GM12878 (cell line): ENCODE measurements at regions not wholly inside any gene's neighbourhood (a gene's known extent, or its start where the extent isn't known, plus 50 kb on each side); places are given as distances from the start of the nearest gene placed in this dataset.
A peak's percentile ranks its signal among the peaks of the same experiment; 100 is the strongest.

Source experiments
- ATF7 ChIP-seq: fragments of 450-650 bp; IDR thresholded peaks from 2 replicates; pipeline ENCODE4 v1.6.1; 2016; ENCODE audit warnings: low read depth, mild to moderate bottlenecking
- EED ChIP-seq: sonication (generic); IDR thresholded peaks from 2 replicates; pipeline ENCODE4 v1.6.1; 2016; ENCODE audit warnings: antibody characterized with exemption, low read depth
- FOXM1 ChIP-seq: IDR thresholded peaks from 2 replicates; pipeline ENCODE4 v1.6.1; 2012; ENCODE audit warnings: low read depth, mild to moderate bottlenecking, inconsistent platforms, low read length, moderate library complexity
- GATAD2B ChIP-seq: fragments of 450-650 bp; conservative IDR thresholded peaks from 2 replicates; pipeline ENCODE4 v1.6.1; 2017; ENCODE audit warnings: low read depth, mild to moderate bottlenecking, moderate library complexity
- JUNB ChIP-seq: IDR thresholded peaks from 2 replicates; pipeline ENCODE4 v1.6.1; 2016; ENCODE audit warnings: antibody characterized with exemption, mild to moderate bottlenecking
- KDM1A ChIP-seq: fragments of 200-600 bp; sonication (generic); IDR thresholded peaks from 2 replicates; pipeline ENCODE4 v1.6.1; 2016; ENCODE audit warnings: borderline replicate concordance
- MYB ChIP-seq: fragments of 150-350 bp; IDR thresholded peaks from 2 replicates; pipeline ENCODE4 v1.6.1; 2014; ENCODE audit warnings: mild to moderate bottlenecking, low read depth, low read length, borderline replicate concordance
- MYC ChIP-seq: IDR thresholded peaks from 2 replicates; pipeline ENCODE4 v1.6.1; 2011; ENCODE audit warnings: mild to moderate bottlenecking, low read length, moderate library complexity, inconsistent platforms; ENCODE audit not compliant: insufficient read depth, insufficient replicate concordance, insufficient read length, severe bottlenecking
- NR2C2 ChIP-seq: IDR thresholded peaks from 2 replicates; pipeline ENCODE4 v1.6.1; 2011; ENCODE audit warnings: borderline replicate concordance, low read depth; ENCODE audit not compliant: control insufficient read depth, insufficient read length
- POLR2AphosphoS2 ChIP-seq: IDR thresholded peaks from 2 replicates; pipeline ENCODE4 v1.6.1; 2011; ENCODE audit warnings: low read depth, mild to moderate bottlenecking, low read length, improper control_type of control experiment, moderate library complexity
- RFX5 ChIP-seq: IDR thresholded peaks from 2 replicates; pipeline ENCODE4 v1.6.1; 2011; ENCODE audit warnings: low read depth, low read length, improper control_type of control experiment
- SKIL ChIP-seq: fragments of 450-650 bp; IDR thresholded peaks from 2 replicates; pipeline ENCODE4 v1.6.1; 2017; ENCODE audit warnings: mild to moderate bottlenecking, low read depth, inconsistent platforms; ENCODE audit not compliant: poor library complexity, severe bottlenecking
- TAF1 ChIP-seq: IDR thresholded peaks from 2 replicates; pipeline ENCODE4 v1.6.1; 2011; ENCODE audit warnings: mild to moderate bottlenecking, low read depth, low read length, borderline replicate concordance
- TCF7 ChIP-seq: IDR thresholded peaks from 2 replicates; pipeline ENCODE4 v1.6.1; 2014; ENCODE audit warnings: antibody characterized with exemption, borderline replicate concordance
- ZBED1 ChIP-seq: IDR thresholded peaks from 2 replicates; pipeline ENCODE4 v1.6.1; 2016; ENCODE audit warnings: borderline replicate concordance
- ZNF274 ChIP-seq: IDR thresholded peaks from one replicate; pipeline ENCODE4 v1.8.0; 2011; ENCODE audit not compliant: insufficient read length, insufficient read depth
- ZSCAN29 ChIP-seq: fragments of 450-650 bp; IDR thresholded peaks from 2 replicates; pipeline ENCODE4 v1.6.1; 2017; ENCODE audit warnings: mild to moderate bottlenecking, moderate library complexity
- TF ChIP-seq, protein P1 (sequence below): fragments of 450-650 bp; IDR thresholded peaks from 2 replicates; pipeline ENCODE4 v1.6.1; 2016; ENCODE audit warnings: mild to moderate bottlenecking
- TF ChIP-seq, protein P2 (sequence below): fragments of 450-650 bp; formaldehyde crosslinking; IDR thresholded peaks from 2 replicates; pipeline ENCODE4 v1.4.0; 2022; ENCODE audit warnings: mild to moderate bottlenecking, moderate library complexity
- TF ChIP-seq, protein P3 (sequence below): IDR thresholded peaks from 2 replicates; pipeline ENCODE4 v1.6.1; 2012; ENCODE audit warnings: low read depth, low read length, improper control_type of control experiment

- TF ChIP-seq, protein P1, sequence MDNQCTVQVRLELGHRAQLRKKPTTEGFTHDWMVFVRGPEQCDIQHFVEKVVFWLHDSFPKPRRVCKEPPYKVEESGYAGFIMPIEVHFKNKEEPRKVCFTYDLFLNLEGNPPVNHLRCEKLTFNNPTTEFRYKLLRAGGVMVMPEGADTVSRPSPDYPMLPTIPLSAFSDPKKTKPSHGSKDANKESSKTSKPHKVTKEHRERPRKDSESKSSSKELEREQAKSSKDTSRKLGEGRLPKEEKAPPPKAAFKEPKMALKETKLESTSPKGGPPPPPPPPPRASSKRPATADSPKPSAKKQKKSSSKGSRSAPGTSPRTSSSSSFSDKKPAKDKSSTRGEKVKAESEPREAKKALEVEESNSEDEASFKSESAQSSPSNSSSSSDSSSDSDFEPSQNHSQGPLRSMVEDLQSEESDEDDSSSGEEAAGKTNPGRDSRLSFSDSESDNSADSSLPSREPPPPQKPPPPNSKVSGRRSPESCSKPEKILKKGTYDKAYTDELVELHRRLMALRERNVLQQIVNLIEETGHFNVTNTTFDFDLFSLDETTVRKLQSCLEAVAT = peak; percentile 75
- TF ChIP-seq SKIL = peak; percentile 70
- TF ChIP-seq RFX5 = no peak
- no peak for TF ChIP-seq POLR2AphosphoS2
- TF ChIP-seq, protein P2, sequence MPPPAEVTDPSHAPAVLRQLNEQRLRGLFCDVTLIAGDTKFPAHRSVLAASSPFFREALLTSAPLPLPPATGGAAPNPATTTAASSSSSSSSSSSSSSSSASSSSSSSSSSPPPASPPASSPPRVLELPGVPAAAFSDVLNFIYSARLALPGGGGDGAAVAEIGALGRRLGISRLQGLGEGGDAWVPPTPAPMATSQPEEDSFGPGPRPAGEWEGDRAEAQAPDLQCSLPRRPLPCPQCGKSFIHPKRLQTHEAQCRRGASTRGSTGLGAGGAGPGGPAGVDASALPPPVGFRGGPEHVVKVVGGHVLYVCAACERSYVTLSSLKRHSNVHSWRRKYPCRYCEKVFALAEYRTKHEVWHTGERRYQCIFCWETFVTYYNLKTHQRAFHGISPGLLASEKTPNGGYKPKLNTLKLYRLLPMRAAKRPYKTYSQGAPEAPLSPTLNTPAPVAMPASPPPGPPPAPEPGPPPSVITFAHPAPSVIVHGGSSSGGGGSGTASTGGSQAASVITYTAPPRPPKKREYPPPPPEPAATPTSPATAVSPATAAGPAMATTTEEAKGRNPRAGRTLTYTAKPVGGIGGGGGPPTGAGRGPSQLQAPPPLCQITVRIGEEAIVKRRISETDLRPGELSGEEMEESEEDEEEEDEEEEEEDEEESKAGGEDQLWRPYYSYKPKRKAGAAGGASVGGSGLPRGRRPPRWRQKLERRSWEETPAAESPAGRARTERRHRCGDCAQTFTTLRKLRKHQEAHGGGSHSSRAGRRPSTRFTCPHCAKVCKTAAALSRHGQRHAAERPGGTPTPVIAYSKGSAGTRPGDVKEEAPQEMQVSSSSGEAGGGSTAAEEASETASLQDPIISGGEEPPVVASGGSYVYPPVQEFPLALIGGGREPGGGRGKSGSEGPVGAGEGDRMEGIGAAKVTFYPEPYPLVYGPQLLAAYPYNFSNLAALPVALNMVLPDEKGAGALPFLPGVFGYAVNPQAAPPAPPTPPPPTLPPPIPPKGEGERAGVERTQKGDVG (CRISPR knock-in tag) = no peak
- TF ChIP-seq, protein P3, sequence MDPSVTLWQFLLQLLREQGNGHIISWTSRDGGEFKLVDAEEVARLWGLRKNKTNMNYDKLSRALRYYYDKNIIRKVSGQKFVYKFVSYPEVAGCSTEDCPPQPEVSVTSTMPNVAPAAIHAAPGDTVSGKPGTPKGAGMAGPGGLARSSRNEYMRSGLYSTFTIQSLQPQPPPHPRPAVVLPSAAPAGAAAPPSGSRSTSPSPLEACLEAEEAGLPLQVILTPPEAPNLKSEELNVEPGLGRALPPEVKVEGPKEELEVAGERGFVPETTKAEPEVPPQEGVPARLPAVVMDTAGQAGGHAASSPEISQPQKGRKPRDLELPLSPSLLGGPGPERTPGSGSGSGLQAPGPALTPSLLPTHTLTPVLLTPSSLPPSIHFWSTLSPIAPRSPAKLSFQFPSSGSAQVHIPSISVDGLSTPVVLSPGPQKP = no peak
- TF ChIP-seq ZNF274 = no peak
- no peak for TF ChIP-seq ZSCAN29
- 0 out of 2 replicates have a peak, but pooled peaks have one; percentile 15 for TF ChIP-seq TCF7
- peak; percentile 50; the same call in 1 of the 2 replicates for TF ChIP-seq JUNB
- peak; percentile 97 for TF ChIP-seq EED
- no peak for TF ChIP-seq NR2C2
- peak; percentile 56 for TF ChIP-seq ATF7
- no peak for TF ChIP-seq MYC
- peak; percentile 40; the same call in 1 of the 2 replicates for TF ChIP-seq FOXM1
- TF ChIP-seq ZBED1 = no peak
- no peak for TF ChIP-seq KDM1A
- no peak for TF ChIP-seq TAF1
- TF ChIP-seq MYB = no peak
- TF ChIP-seq GATAD2B = 0 out of 2 replicates have a peak, but pooled peaks have one; percentile 60
These were observed 174.1 kb upstream of the BET1 start (continued) for GRCh38 chr7:94178230-94178629.
